ENCODE measurements at regions not wholly inside any gene's neighbourhood (a gene's known extent, or its start where the extent isn't known, plus 50 kb on each side); places are given as distances from the start of the nearest gene placed in this dataset.
"Not testable (repeated sequence)": the region's sequence is repeated elsewhere in the genome, so short reads cannot be mapped to it uniquely, and the experiment has no call there.

GRCh38 chr5:108528655-108529054 is 146.8 kb upstream of the FBXL17 start:
- DNase-seq = no peak

GRCh38 chr5:108524564-108524963 is 142.7 kb upstream of the FBXL17 start:
- no peak for DNase-seq

- no peak for DNase-seq
Observed at GRCh38 chr5:108523360-108523759, 141.5 kb upstream of the FBXL17 start.

- no peak for DNase-seq
Observed at GRCh38 chr5:108521841-108522506, 140.1 kb upstream of the FBXL17 start.

- DNase-seq = no peak
Observed at GRCh38 chr5:108521011-108521700, 139.3 kb upstream of the FBXL17 start.

GRCh38 chr5:108516785-108517184 is 134.9 kb upstream of the FBXL17 start:
- DNase-seq = no peak

- DNase-seq = no peak
Observed at GRCh38 chr5:108515517-108516105, 133.7 kb upstream of the FBXL17 start.

GRCh38 chr5:108508979-108509378 is 127.1 kb upstream of the FBXL17 start:
- DNase-seq = no peak

GRCh38 chr5:108507631-108508030 is 125.7 kb upstream of the FBXL17 start:
- DNase-seq = no peak

GRCh38 chr5:108505608-108506007 is 123.7 kb upstream of the FBXL17 start:
- no peak for DNase-seq

- DNase-seq = no peak
Observed at GRCh38 chr5:108504974-108505373, 123.1 kb upstream of the FBXL17 start.

- no peak for DNase-seq
Observed at GRCh38 chr5:108503986-108504385, 122.1 kb upstream of the FBXL17 start.

- not testable (repeated sequence) for DNase-seq
Observed at GRCh38 chr5:108495615-108496014, 113.7 kb upstream of the FBXL17 start.

GRCh38 chr5:108487951-108488350 is 106.1 kb upstream of the FBXL17 start:
- DNase-seq = no peak

- DNase-seq = no peak
Observed at GRCh38 chr5:108484035-108484434, 102.1 kb upstream of the FBXL17 start.

GRCh38 chr5:108481355-108481931 is 99.5 kb upstream of the FBXL17 start:
- DNase-seq = no peak

- DNase-seq = no peak
Observed at GRCh38 chr5:108472237-108472636, 90.3 kb upstream of the FBXL17 start.

- no peak for DNase-seq
Observed at GRCh38 chr5:108467563-108467962, 85.7 kb upstream of the FBXL17 start.

- no peak for DNase-seq
Observed at GRCh38 chr5:108461628-108462367, 79.9 kb upstream of the FBXL17 start.

- no peak for DNase-seq
Observed at GRCh38 chr5:108459769-108460168, 77.9 kb upstream of the FBXL17 start.

GRCh38 chr5:108451269-108451668 is 69.4 kb upstream of the FBXL17 start:
- no peak for DNase-seq

- DNase-seq = not testable (repeated sequence)
Observed at GRCh38 chr5:108444130-108444529, 62.2 kb upstream of the FBXL17 start.

GRCh38 chr5:108442063-108442651 is 60.3 kb upstream of the FBXL17 start:
- DNase-seq = not testable (repeated sequence)

Measured in femur (tissue), 1 donor.